ENCODE measurements at regions not wholly inside any gene's neighbourhood (a gene's known extent, or its start where the extent isn't known, plus 50 kb on each side); places are given as distances from the start of the nearest gene placed in this dataset.

- TF ChIP-seq POLR2AphosphoS5 (IDR thresholded peaks at IDR 0.05; ENCODE audit: low read depth, low read length) (no peak), POLR2A (IDR thresholded peaks at IDR 0.05; ENCODE audit: low read depth, low read length) (no peak)
These were observed 141.8 kb upstream of the NECTIN3 start for GRCh38 chr3:110929816-110930215.

Data from GM12892 (cell line).